ENCODE measurements at regions not wholly inside any gene's neighbourhood (a gene's known extent, or its start where the extent isn't known, plus 50 kb on each side); places are given as distances from the start of the nearest gene placed in this dataset.
"Not testable (repeated sequence)": the region's sequence is repeated elsewhere in the genome, so short reads cannot be mapped to it uniquely, and the experiment has no call there.

GRCh38 chrX:79026742-79027141, 81.6 kb downstream of the P2RY10 start:
- DNase-seq, result not testable (repeated sequence)

- DNase-seq, result no peak
Measured at GRCh38 chrX:79035421-79035820, 90.2 kb downstream of the P2RY10 start.

GRCh38 chrX:79036157-79036880, 91.1 kb downstream of the P2RY10 start:
- no peak for DNase-seq

- no peak for DNase-seq
Measured at GRCh38 chrX:79065696-79066095, 78.8 kb upstream of the GPR174 start.

GRCh38 chrX:79078114-79078513, 66.4 kb upstream of the GPR174 start:
- DNase-seq, result no peak

GRCh38 chrX:79079477-79079876, 65.0 kb upstream of the GPR174 start:
- DNase-seq, result no peak

- no peak for DNase-seq
Measured at GRCh38 chrX:79080141-79080540, 64.3 kb upstream of the GPR174 start.

GRCh38 chrX:79081895-79082512, 62.5 kb upstream of the GPR174 start:
- DNase-seq, result peak in 1 of 56 donors; percentile 0

- DNase-seq, result no peak
Measured at GRCh38 chrX:79082899-79083298, 61.6 kb upstream of the GPR174 start.

GRCh38 chrX:79084923-79085322, 59.6 kb upstream of the GPR174 start:
- DNase-seq, result no peak

GRCh38 chrX:79089896-79090584, 54.4 kb upstream of the GPR174 start:
- no peak for DNase-seq

GRCh38 chrX:79094075-79094832, 50.2 kb upstream of the GPR174 start:
- DNase-seq, result no peak

Data from nucleus accumbens (tissue), 56 donors.